ENCODE measurements at regions not wholly inside any gene's neighbourhood (a gene's known extent, or its start where the extent isn't known, plus 50 kb on each side); places are given as distances from the start of the nearest gene placed in this dataset.

- DNase-seq = no peak
Measured at GRCh38 chr13:99659226-99659625, 158.0 kb downstream of the TM9SF2 start.

DNA sequence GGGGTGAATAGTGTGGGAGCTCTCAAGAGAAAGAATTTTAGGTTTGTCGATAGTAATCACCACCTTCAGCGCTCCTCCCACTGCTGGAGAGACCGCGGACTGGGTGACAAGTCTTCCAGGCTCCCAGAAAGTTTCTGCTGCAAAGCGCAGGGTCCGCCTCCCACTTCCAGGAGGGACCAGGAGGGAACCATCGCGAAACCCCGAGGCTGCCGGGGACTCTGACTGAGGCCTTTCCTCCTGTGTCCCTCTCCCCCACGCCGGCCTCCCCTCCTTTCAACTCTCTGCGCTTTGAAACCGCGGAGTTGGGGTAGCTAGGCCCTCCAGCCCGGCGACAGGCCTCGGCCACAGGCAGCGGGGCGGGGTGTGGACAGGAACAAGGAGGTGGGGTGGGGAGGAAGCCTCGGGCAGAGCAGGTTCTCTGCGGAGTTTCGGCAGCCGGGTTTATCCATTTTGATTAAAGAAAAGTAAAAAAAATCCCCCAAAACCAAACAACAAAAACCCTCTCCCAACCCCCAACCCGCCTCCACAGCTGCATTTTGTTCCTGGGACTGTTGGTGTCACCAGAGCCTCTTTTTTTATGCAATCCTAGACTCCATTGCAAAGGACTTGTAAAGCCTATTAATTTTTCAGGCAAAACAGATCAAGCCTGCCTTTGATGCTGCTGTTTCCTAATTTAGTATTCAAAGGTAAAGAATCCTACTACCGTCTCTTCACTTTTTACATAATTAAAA is 157.2 kb downstream of the TM9SF2 start:
- DNase-seq = peak in 2 of 4 experiments; percentile 45 to 60

- peak in 2 of 4 experiments; percentile 45 to 46 for DNase-seq
Measured at GRCh38 chr13:99657848-99658260, 156.6 kb downstream of the TM9SF2 start.

GRCh38 chr13:99656844-99657381 is 155.6 kb downstream of the TM9SF2 start:
- peak in 1 of 4 experiments; percentile 8 for DNase-seq

DNA sequence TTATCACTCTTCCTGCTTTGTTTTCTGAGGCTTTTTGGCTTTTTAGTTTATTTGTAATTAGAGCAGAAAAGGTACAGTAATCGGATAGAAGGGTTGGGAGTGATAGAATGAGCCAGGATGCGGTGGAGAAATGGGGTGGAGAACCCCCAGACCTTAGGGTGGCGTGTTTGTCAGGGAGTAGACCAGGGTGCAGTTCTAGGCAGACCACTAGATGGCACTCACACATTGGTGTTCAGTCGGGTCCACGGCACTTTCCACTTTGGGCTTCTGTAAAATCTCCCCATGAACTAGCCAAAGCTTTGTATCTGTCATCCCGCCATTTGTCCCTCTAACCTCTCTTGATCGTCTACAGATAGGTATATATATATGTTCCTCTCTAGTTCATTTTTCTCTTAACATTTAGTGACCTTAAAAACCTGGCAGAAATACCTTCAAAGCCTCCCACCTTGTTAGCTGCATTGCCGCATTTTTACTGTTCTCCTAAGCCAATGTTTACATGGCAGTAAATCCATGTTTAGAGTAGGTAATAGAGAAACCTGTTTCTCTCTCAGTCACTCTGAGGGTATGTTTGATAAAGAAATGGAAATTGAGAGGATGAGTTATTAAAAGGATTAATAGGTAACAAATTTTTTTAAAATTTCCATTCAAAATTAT is 154.9 kb downstream of the TM9SF2 start:
- peak; percentile 29 to 74 (median 57) for DNase-seq

DNA sequence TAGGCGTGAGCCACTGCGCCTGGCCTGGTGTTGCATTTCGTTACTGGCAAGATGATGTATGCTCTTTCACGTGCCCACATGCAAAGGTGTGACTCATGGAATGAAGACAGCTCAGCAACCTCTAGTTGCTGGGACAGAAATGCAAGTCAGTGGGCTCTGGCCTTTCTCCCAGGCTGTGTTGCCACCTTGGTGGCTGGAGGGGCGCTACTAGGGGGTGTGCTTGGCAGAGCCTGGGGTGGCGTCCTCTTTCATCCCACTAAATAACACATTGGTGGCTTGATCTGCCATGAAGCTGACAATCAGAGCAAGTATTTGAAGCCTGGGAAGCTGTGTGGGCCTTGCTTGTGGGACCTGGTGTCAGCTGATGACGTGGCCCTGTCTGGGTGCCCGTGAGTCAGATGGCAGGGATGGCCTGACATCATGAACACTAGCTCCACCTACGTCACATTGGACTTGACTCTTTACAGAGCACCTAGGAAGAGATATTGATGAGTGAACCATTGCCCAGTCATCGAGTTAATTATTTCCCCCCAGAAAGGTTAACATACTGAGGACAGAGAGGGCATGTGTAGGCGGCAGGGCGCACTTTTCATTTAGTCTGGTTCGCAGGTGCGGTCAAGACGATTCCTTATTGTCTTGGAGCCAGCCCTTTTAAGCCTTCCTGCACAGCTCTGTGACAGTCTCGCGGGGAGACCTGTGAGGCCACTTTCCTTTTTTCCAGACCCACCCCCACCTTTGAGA is 154.2 kb downstream of the TM9SF2 start:
- DNase-seq = no peak

GRCh38 chr13:99654076-99654475 is 152.8 kb downstream of the TM9SF2 start:
- no peak for DNase-seq

DNA sequence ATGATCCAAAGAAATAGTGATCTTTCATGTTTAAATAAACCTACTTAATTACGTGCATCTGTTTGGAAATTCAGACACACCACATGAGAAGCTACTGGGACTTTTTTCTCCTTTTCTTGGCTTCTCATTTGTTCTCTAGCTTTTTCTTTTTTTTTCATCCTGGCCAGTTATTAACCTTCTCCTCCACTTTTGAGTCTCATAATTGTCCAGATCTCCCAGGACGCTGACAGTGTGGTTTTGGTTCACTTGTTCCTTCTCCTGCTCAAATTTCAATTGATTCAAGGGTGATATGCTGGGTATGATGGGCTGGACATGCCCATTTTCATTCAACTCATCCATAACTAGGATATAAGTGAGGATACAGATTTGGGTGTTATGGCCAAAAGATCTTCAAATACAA is 152.3 kb downstream of the TM9SF2 start:
- DNase-seq = no peak

- DNase-seq = no peak
Measured at GRCh38 chr13:99652901-99653300, 151.6 kb downstream of the TM9SF2 start.

- DNase-seq = no peak
Measured at GRCh38 chr13:99652141-99652540, 150.9 kb downstream of the TM9SF2 start.

DNA sequence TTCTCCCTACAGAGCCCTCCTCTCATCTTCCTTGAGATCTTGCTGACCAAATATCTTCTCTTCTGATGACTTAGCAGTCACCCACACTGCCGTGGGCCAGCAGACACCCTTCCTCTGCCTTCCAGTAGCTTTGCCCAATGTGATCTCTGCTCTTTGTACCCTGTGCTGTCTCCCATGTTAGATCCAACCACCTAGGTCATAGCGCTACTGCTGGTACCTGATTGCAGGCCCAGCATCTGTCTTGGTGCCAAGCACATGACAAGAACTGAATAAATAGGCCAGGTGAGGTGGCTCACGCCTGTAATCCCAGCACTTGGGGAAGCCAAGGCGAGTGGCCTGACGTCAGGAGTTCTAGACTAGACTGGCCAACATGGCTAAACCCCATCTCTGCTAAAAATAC is 149.7 kb downstream of the TM9SF2 start:
- DNase-seq = no peak

DNA sequence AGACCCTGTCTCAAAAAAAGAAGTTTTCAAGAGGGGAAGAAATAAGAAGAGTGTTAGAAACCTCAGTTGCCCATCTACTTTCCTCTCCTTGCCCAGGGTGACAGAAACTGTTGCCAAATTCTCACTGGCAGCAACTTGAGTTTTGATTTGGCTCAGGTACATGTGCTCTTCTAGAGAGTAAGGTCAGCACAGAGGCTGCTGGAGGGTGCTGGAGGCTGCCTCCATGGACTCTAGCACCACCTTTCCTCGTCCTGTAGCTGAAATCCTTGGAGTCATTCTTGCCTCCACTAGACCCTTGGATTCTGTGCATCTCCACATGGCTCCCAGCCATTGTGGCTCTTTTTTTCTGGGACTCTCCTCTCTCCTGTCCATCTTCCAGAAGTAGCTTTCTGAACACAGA is 149.1 kb downstream of the TM9SF2 start:
- no peak for DNase-seq

DNA sequence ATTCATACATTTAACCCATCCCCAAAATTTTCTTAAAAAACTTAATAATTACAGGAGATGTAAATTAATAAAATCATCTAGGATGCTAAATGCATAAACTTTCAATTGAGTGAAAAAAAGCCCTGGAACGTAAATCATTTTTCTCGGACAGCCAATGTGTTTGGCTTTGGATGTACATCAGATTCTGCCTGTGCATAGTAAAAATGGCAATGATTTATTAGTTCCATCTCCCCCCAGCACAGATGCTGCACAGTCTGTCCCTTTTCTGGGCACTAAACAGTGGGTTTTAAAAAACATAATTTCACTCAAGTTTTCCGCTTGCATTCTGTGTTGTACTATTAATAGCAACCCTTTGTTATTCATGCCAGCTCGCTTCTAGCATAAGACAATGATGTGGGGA is 147.7 kb downstream of the TM9SF2 start:
- no peak for DNase-seq

DNA sequence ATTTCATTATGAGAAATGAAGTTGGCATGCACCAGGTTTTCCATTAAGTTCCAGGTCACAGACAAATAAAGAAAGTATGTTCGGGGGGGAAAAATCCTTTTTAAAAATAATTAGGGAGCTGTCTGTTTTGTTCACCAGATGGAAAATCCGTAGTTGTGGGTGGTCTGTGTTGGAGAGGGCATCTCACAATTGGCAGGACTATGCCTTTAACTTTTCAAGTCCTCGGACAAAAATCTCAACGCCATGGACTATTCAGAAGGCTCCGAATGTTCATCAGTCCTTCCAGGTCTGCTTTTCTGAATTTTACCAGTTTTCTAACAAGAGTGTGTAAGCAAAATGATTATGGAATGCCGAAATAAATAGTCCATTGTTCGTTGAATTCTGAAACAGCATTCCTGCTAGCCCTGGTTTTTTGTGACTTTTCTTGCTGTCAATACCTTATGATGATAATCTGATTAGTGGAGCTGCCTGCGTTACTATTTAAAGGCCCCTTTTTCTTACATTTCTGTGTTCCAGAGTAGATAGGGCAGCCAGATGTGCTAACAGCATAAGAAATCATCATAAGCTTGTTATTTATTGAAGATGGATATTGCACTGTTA is 146.9 kb downstream of the TM9SF2 start:
- no peak for DNase-seq

- DNase-seq = no peak
Measured at GRCh38 chr13:99647596-99647985, 146.3 kb downstream of the TM9SF2 start.

GRCh38 chr13:99646866-99647595 is 145.8 kb downstream of the TM9SF2 start:
- no peak for DNase-seq

DNA sequence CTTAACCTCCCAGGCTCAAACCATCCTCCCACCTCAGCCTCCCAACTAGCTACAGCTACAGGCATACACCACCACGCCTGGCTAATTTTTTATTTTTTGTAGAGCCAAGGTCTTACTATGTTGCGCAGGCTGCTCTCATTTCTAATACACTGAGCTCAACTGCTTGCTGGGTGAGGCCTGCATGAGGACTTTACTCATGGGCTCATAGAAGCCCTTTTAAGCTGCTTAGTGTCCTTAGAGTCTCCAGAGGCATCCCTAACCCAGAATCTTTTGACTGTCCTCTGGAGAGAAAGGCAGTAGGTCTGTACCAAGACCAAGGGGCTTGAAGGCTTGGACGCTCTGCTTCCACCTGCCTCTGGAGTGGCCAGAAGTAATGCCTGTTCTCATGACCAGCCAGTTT is 141.6 kb downstream of the TM9SF2 start:
- no peak for DNase-seq

GRCh38 chr13:99642006-99642405 is 140.7 kb downstream of the TM9SF2 start:
- DNase-seq = no peak

- no peak for DNase-seq
Measured at GRCh38 chr13:99640260-99640659, 139.0 kb downstream of the TM9SF2 start.

GRCh38 chr13:99639126-99639525 is 137.9 kb downstream of the TM9SF2 start:
- DNase-seq = no peak

DNA sequence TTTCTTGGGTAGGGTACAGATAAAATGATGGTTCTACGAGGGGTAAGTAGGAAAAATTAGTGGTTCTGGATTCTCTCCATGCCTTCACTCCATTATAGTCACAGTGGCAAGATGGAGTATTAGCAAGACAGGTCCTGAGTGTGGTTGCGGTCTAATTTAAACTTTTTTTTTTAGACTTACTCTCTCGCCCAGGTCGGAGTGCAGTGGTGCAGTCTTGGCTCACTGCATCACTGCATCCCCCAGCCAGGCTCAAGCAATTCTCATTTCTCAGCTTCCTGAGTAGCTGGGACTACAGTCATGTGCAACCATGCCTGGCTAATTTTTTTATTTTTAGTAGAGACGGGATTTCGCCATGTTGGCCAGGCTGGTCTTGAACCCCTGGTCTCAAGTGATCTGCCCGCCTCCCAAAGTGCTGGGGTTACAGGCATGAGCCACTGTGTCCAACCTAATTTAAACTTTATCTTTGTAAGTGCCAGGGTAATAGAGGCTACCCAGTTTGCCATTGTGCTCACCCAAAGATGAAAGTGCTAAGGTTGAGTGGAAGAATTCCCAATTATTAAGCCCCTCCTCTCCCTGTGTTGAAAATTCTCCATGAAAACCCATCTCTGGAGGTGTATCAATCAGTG is 135.6 kb downstream of the TM9SF2 start:
- DNase-seq = no peak

GRCh38 chr13:99636306-99636705 is 135.0 kb downstream of the TM9SF2 start:
- DNase-seq = no peak

Measured in activated naive CD4-positive, alpha-beta T cell (primary cell).